GM12878 (cell line): ENCODE measurements at regions not wholly inside any gene's neighbourhood (a gene's known extent, or its start where the extent isn't known, plus 50 kb on each side); places are given as distances from the start of the nearest gene placed in this dataset.

Experiments
- ASH2L ChIP-seq: fragments of 300-600, 200-600 bp; sonication (generic); IDR thresholded peaks from 2 replicates; pipeline ENCODE4 v1.6.1; 2017; ENCODE audit warnings: low read depth, mild to moderate bottlenecking, borderline replicate concordance
- ATF2 ChIP-seq: IDR thresholded peaks from 2 replicates; pipeline ENCODE4 v1.6.1; 2012; ENCODE audit warnings: low read length, inconsistent platforms
- ATF7 ChIP-seq: fragments of 450-650 bp; IDR thresholded peaks from 2 replicates; pipeline ENCODE4 v1.6.1; 2016; ENCODE audit warnings: low read depth, mild to moderate bottlenecking
- EED ChIP-seq: sonication (generic); IDR thresholded peaks from 2 replicates; pipeline ENCODE4 v1.6.1; 2016; ENCODE audit warnings: antibody characterized with exemption, low read depth
- ETV6 ChIP-seq, 2 experiments: fragments of 450-650 bp in 1 of 2; IDR thresholded peaks in 1 of 2; conservative IDR thresholded peaks in 1 of 2; 2 replicates each; pipeline ENCODE4 v1.6.1; 2014; ENCODE audit warnings: antibody characterized with exemption in 1 of 2, borderline replicate concordance in 1 of 2, low read depth in 1 of 2, mild to moderate bottlenecking in 1 of 2, moderate library complexity in 1 of 2
- FOXK2 ChIP-seq: fragments of 450-650 bp; IDR thresholded peaks from 2 replicates; pipeline ENCODE4 v1.6.1; 2017; ENCODE audit warnings: mild to moderate bottlenecking, moderate library complexity
- HDGF ChIP-seq: fragments of 450-650 bp; IDR thresholded peaks from 2 replicates; pipeline ENCODE4 v1.6.1; 2016; ENCODE audit warnings: antibody characterized with exemption
- JUNB ChIP-seq: IDR thresholded peaks from 2 replicates; pipeline ENCODE4 v1.6.1; 2016; ENCODE audit warnings: antibody characterized with exemption, mild to moderate bottlenecking
- KDM1A ChIP-seq: fragments of 200-600 bp; sonication (generic); IDR thresholded peaks from 2 replicates; pipeline ENCODE4 v1.6.1; 2016; ENCODE audit warnings: borderline replicate concordance
- MTA2 ChIP-seq: fragments of 450-650 bp; IDR thresholded peaks from 2 replicates; pipeline ENCODE4 v1.6.1; 2016; ENCODE audit warnings: low read depth, mild to moderate bottlenecking, moderate library complexity
- NFIC ChIP-seq: IDR thresholded peaks from 2 replicates; pipeline ENCODE4 v1.6.1; 2012; ENCODE audit warnings: low read depth, mild to moderate bottlenecking, inconsistent platforms, low read length, moderate library complexity
- NR2C1 ChIP-seq: fragments of 450-650 bp; IDR thresholded peaks from 2 replicates; pipeline ENCODE4 v1.6.1; 2017; ENCODE audit warnings: antibody characterized with exemption, mild to moderate bottlenecking, moderate library complexity
- PKNOX1 ChIP-seq: fragments of 450-650 bp; IDR thresholded peaks from 2 replicates; pipeline ENCODE4 v1.6.1; 2016; ENCODE audit warnings: mild to moderate bottlenecking
- SMARCA5 ChIP-seq: fragments of 450-650 bp; IDR thresholded peaks from 2 replicates; pipeline ENCODE4 v1.6.1; 2017; ENCODE audit warnings: mild to moderate bottlenecking
- TCF3 ChIP-seq: IDR thresholded peaks from 2 replicates; pipeline ENCODE4 v1.6.1; 2012; ENCODE audit warnings: low read depth, mild to moderate bottlenecking, low read length, borderline replicate concordance; ENCODE audit not compliant: insufficient read depth
- USF1 ChIP-seq: IDR thresholded peaks from 2 replicates; pipeline ENCODE4 v1.6.1; 2011; ENCODE audit warnings: borderline replicate concordance, low read depth, mild to moderate bottlenecking, moderate library complexity, mixed read lengths, low read length; ENCODE audit not compliant: insufficient read depth; ENCODE audit errors: extremely low read length
- WRNIP1 ChIP-seq: IDR thresholded peaks from 2 replicates; pipeline ENCODE4 v1.6.1; 2011; ENCODE audit warnings: low read depth, low read length, improper control_type of control experiment, borderline replicate concordance
- YY1 ChIP-seq: IDR thresholded peaks from 2 replicates; pipeline ENCODE4 v1.6.1; 2011; ENCODE audit warnings: low read depth, mild to moderate bottlenecking, low read length
- ZNF592 ChIP-seq: fragments of 450-650 bp; IDR thresholded peaks from 2 replicates; pipeline ENCODE4 v1.6.1; 2017; ENCODE audit warnings: mild to moderate bottlenecking, moderate library complexity
- ZNF622 ChIP-seq: fragments of 450-650 bp; IDR thresholded peaks from 2 replicates; pipeline ENCODE4 v1.6.1; 2017; ENCODE audit warnings: mild to moderate bottlenecking, inconsistent platforms
- TF ChIP-seq, protein P1 (sequence below): IDR thresholded peaks from 2 replicates; pipeline ENCODE4 v1.6.1; 2011; ENCODE audit warnings: mild to moderate bottlenecking, low read depth, low read length, moderate library complexity; ENCODE audit not compliant: insufficient replicate concordance
- TF ChIP-seq, protein P2 (sequence below): fragments of 450-650 bp; IDR thresholded peaks from 2 replicates; pipeline ENCODE4 v1.6.1; 2017; ENCODE audit warnings: mild to moderate bottlenecking

DNA sequence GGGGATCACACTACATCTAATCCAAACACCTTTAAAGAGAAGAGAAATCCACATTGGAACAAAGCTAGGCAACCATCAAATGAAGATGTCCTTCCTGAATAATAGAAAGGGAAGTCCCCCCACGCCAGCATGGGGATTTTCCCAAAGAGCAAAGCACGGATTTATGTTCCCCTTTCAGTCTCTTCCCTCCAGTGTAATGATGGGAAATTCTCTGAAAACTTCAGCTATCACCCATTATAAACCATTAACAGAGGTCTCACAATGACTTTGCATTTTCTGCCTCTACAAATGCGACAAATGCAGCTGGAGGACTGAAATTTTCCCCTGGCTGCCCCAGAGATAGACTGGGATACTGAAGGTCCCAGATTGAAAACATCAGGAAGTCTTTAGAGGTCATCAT, 368.7 kb downstream of the EFNA5 start (continued):
- TF ChIP-seq ZNF592 (peak; percentile 54; the same call in 1 of the 2 replicates), SMARCA5 (no peak), HDGF (no peak), ASH2L (no peak), ETV6 (conservative IDR thresholded peaks at IDR 0.05 in 1 of 2, IDR thresholded peaks at IDR 0.05 in 1 of 2; ENCODE audit: borderline replicate concordance in 1 of 2, low read depth in 1 of 2) (no peak), JUNB (no peak), KDM1A (no peak), ATF7 (no peak), PKNOX1 (no peak), TCF3 (no peak), WRNIP1 (no peak), MTA2 (0 out of 2 replicates have a peak, but pooled peaks have one; percentile 41), USF1 (no peak), NFIC (peak; percentile 29; the same call in 1 of the 2 replicates), FOXK2 (no peak), EED (no peak), ATF2 (no peak), ZNF622 (no peak), NR2C1 (peak; percentile 13; the same call in 1 of the 2 replicates), YY1 (no peak)
- TF ChIP-seq, protein P1, sequence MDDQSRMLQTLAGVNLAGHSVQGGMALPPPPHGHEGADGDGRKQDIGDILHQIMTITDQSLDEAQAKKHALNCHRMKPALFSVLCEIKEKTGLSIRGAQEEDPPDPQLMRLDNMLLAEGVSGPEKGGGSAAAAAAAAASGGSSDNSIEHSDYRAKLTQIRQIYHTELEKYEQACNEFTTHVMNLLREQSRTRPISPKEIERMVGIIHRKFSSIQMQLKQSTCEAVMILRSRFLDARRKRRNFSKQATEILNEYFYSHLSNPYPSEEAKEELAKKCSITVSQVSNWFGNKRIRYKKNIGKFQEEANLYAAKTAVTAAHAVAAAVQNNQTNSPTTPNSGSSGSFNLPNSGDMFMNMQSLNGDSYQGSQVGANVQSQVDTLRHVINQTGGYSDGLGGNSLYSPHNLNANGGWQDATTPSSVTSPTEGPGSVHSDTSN: no peak
- TF ChIP-seq, protein P2, sequence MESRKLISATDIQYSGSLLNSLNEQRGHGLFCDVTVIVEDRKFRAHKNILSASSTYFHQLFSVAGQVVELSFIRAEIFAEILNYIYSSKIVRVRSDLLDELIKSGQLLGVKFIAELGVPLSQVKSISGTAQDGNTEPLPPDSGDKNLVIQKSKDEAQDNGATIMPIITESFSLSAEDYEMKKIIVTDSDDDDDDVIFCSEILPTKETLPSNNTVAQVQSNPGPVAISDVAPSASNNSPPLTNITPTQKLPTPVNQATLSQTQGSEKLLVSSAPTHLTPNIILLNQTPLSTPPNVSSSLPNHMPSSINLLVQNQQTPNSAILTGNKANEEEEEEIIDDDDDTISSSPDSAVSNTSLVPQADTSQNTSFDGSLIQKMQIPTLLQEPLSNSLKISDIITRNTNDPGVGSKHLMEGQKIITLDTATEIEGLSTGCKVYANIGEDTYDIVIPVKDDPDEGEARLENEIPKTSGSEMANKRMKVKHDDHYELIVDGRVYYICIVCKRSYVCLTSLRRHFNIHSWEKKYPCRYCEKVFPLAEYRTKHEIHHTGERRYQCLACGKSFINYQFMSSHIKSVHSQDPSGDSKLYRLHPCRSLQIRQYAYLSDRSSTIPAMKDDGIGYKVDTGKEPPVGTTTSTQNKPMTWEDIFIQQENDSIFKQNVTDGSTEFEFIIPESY: no peak
